ENCODE measurements at regions not wholly inside any gene's neighbourhood (a gene's known extent, or its start where the extent isn't known, plus 50 kb on each side); places are given as distances from the start of the nearest gene placed in this dataset.
"Not testable (repeated sequence)": the region's sequence is repeated elsewhere in the genome, so short reads cannot be mapped to it uniquely, and the experiment has no call there.

- Histone ChIP-seq H3K4me3 (ENCODE audit: low read length in 2 of 2) (no peak overlapping the region), H3K36me3 (ENCODE audit: insufficient read depth, low read length) (no peaks in the 10 kb centered on the region), H3K9me3 (ENCODE audit: control insufficient read depth in 1 of 2, low read length in 2 of 2) (no peaks in the 10 kb centered on the region), H3K4me1 (ENCODE audit: insufficient read depth, low read length) (no peaks in the 10 kb centered on the region), H3K27me3 (ENCODE audit: insufficient read depth, low read length) (no peaks in the 10 kb centered on the region), H3K27ac (ENCODE audit: low read depth, low read length) (no peak overlapping the region)
- CTCF ChIA-PET (ENCODE audit: partially characterized antibody), result no interaction called here
- DNase-seq, result no peak
- intact Hi-C loops (cut with micrococcal nuclease), result no loop called here
- no peaks in the 10 kb centered on the region for H3K36me3 Mint-ChIP-seq
- no peak overlapping the region for H3K27ac Mint-ChIP-seq
- H3K27me3 Mint-ChIP-seq, result no peaks in the 10 kb centered on the region
- peaks cover 0 to 12% (median 0%) of the 10 kb centered on the region in 8 donors for H3K9me3 Mint-ChIP-seq
- no peaks in the 10 kb centered on the region for H3K4me1 Mint-ChIP-seq
- H3K4me3 Mint-ChIP-seq, result no peak overlapping the region
- POLR2A ChIA-PET (ENCODE audit: partially characterized antibody), result no interaction called here
These were observed 395.7 kb upstream of the NRG3 start for GRCh38 chr10:81479316-81479715.

- ChIA-PET CTCF (ENCODE audit: partially characterized antibody) (no interaction called here), POLR2A (ENCODE audit: partially characterized antibody) (no interaction called here)
- Mint-ChIP-seq H3K27ac (no peak overlapping the region), H3K9me3 (peaks cover 0 to 13% (median 5%) of the 10 kb centered on the region in 8 donors), H3K36me3 (no peaks in the 10 kb centered on the region), H3K4me1 (no peaks in the 10 kb centered on the region), H3K4me3 (no peak overlapping the region), H3K27me3 (no peaks in the 10 kb centered on the region)
- no peaks in the 10 kb centered on the region for H3K9me3 ChIP-seq (ENCODE audit: control insufficient read depth in 1 of 2, low read length in 2 of 2)
- H3K27me3 ChIP-seq (ENCODE audit: insufficient read depth, low read length), result no peaks in the 10 kb centered on the region
- H3K4me1 ChIP-seq (ENCODE audit: insufficient read depth, low read length), result no peaks in the 10 kb centered on the region
- no peak for DNase-seq
- H3K36me3 ChIP-seq (ENCODE audit: insufficient read depth, low read length), result no peaks in the 10 kb centered on the region
- no peak overlapping the region for H3K27ac ChIP-seq (ENCODE audit: low read depth, low read length)
- intact Hi-C loops (cut with micrococcal nuclease), result no loop called here
- no peak overlapping the region for H3K4me3 ChIP-seq (ENCODE audit: low read length in 2 of 2)
These were observed 378.4 kb upstream of the NRG3 start for GRCh38 chr10:81496626-81497025.

- ChIA-PET CTCF (ENCODE audit: partially characterized antibody) (no interaction called here), POLR2A (ENCODE audit: partially characterized antibody) (no interaction called here)
- Mint-ChIP-seq H3K9me3 (peaks cover 0 to 14% (median 3%) of the 10 kb centered on the region in 8 donors), H3K4me3 (no peak overlapping the region), H3K36me3 (no peaks in the 10 kb centered on the region), H3K27me3 (no peaks in the 10 kb centered on the region), H3K4me1 (no peaks in the 10 kb centered on the region), H3K27ac (no peak overlapping the region)
- no peak for DNase-seq
- no peak overlapping the region for H3K27ac ChIP-seq (ENCODE audit: low read depth, low read length)
- no peaks in the 10 kb centered on the region for H3K4me1 ChIP-seq (ENCODE audit: insufficient read depth, low read length)
- no peaks in the 10 kb centered on the region for H3K36me3 ChIP-seq (ENCODE audit: insufficient read depth, low read length)
- H3K9me3 ChIP-seq (ENCODE audit: control insufficient read depth in 1 of 2, low read length in 2 of 2), result no peaks in the 10 kb centered on the region
- H3K27me3 ChIP-seq (ENCODE audit: insufficient read depth, low read length), result no peaks in the 10 kb centered on the region
- intact Hi-C loops (cut with micrococcal nuclease), result no loop called here
- H3K4me3 ChIP-seq (ENCODE audit: low read length in 2 of 2), result no peak overlapping the region
These were observed 376.9 kb upstream of the NRG3 start for GRCh38 chr10:81498011-81498551.

GRCh38 chr10:81502677-81503359 is 372.2 kb upstream of the NRG3 start:
- H3K4me1 Mint-ChIP-seq, result no peaks in the 10 kb centered on the region
- intact Hi-C loops (cut with micrococcal nuclease), result no loop called here
- no peak for DNase-seq
- ChIA-PET POLR2A (ENCODE audit: partially characterized antibody) (no interaction called here), CTCF (ENCODE audit: partially characterized antibody) (no interaction called here)
- no peaks in the 10 kb centered on the region for H3K27me3 ChIP-seq (ENCODE audit: insufficient read depth, low read length)
- H3K27me3 Mint-ChIP-seq, result no peaks in the 10 kb centered on the region
- H3K36me3 Mint-ChIP-seq, result no peaks in the 10 kb centered on the region
- no peaks in the 10 kb centered on the region for H3K4me1 ChIP-seq (ENCODE audit: insufficient read depth, low read length)
- H3K9me3 Mint-ChIP-seq, result peaks cover 2 to 28% (median 8%) of the 10 kb centered on the region in 8 donors
- no peak overlapping the region for H3K27ac ChIP-seq (ENCODE audit: low read depth, low read length)
- H3K4me3 Mint-ChIP-seq, result no peak overlapping the region
- H3K9me3 ChIP-seq (ENCODE audit: control insufficient read depth in 1 of 2, low read length in 2 of 2), result no peaks in the 10 kb centered on the region
- no peaks in the 10 kb centered on the region for H3K36me3 ChIP-seq (ENCODE audit: insufficient read depth, low read length)
- no peak overlapping the region for H3K27ac Mint-ChIP-seq
- no peak overlapping the region for H3K4me3 ChIP-seq (ENCODE audit: low read length in 2 of 2)

- H3K27me3 Mint-ChIP-seq; POLR2A ChIA-PET (ENCODE audit: partially characterized antibody); CTCF ChIA-PET (ENCODE audit: partially characterized antibody); H3K27ac ChIP-seq (ENCODE audit: low read depth, low read length); H3K9me3 ChIP-seq (ENCODE audit: control insufficient read depth in 1 of 2, low read length in 2 of 2); H3K4me3 ChIP-seq (ENCODE audit: low read length in 2 of 2); intact Hi-C loops (cut with micrococcal nuclease); H3K27ac Mint-ChIP-seq; H3K36me3 Mint-ChIP-seq; DNase-seq; H3K4me3 Mint-ChIP-seq; H3K36me3 ChIP-seq (ENCODE audit: insufficient read depth, low read length); H3K27me3 ChIP-seq (ENCODE audit: insufficient read depth, low read length); H3K4me1 ChIP-seq (ENCODE audit: insufficient read depth, low read length); H3K4me1 Mint-ChIP-seq: not testable (repeated sequence)
- peaks cover 4 to 34% (median 10%) of the 10 kb centered on the region in 8 donors for H3K9me3 Mint-ChIP-seq
These were observed 369.2 kb upstream of the NRG3 start for GRCh38 chr10:81505777-81506176.

GRCh38 chr10:81514811-81515210 is 360.2 kb upstream of the NRG3 start:
- Histone ChIP-seq H3K36me3 (ENCODE audit: insufficient read depth, low read length) (no peaks in the 10 kb centered on the region), H3K4me3 (ENCODE audit: low read length in 2 of 2) (no peak overlapping the region), H3K4me1 (ENCODE audit: insufficient read depth, low read length) (no peaks in the 10 kb centered on the region), H3K9me3 (ENCODE audit: control insufficient read depth in 1 of 2, low read length in 2 of 2) (peaks cover 0 to 3% of the 10 kb centered on the region in 2 donors), H3K27me3 (ENCODE audit: insufficient read depth, low read length) (no peaks in the 10 kb centered on the region), H3K27ac (ENCODE audit: low read depth, low read length) (no peak overlapping the region)
- POLR2A ChIA-PET (ENCODE audit: partially characterized antibody), result no interaction called here
- intact Hi-C loops (cut with micrococcal nuclease), result no loop called here
- Mint-ChIP-seq H3K9me3 (peaks cover 0 to 9% (median 6%) of the 10 kb centered on the region in 8 donors), H3K36me3 (no peaks in the 10 kb centered on the region), H3K4me1 (no peaks in the 10 kb centered on the region), H3K27ac (no peak overlapping the region), H3K27me3 (peaks cover 0 to 1% of the 10 kb centered on the region in 2 donors), H3K4me3 (no peak overlapping the region)
- no peak for DNase-seq
- CTCF ChIA-PET (ENCODE audit: partially characterized antibody), result no interaction called here

- Mint-ChIP-seq H3K4me1 (no peaks in the 10 kb centered on the region), H3K4me3 (no peak overlapping the region), H3K27me3 (peaks cover 0 to 1% of the 10 kb centered on the region in 2 donors), H3K9me3 (peaks cover 0 to 10% (median 0%) of the 10 kb centered on the region in 8 donors), H3K36me3 (no peaks in the 10 kb centered on the region), H3K27ac (no peak overlapping the region)
- no peaks in the 10 kb centered on the region for H3K4me1 ChIP-seq (ENCODE audit: insufficient read depth, low read length)
- no peaks in the 10 kb centered on the region for H3K9me3 ChIP-seq (ENCODE audit: control insufficient read depth in 1 of 2, low read length in 2 of 2)
- intact Hi-C loops (cut with micrococcal nuclease), result no loop called here
- H3K27me3 ChIP-seq (ENCODE audit: insufficient read depth, low read length), result no peaks in the 10 kb centered on the region
- H3K4me3 ChIP-seq (ENCODE audit: low read length in 2 of 2), result no peak overlapping the region
- H3K36me3 ChIP-seq (ENCODE audit: insufficient read depth, low read length), result no peaks in the 10 kb centered on the region
- H3K27ac ChIP-seq (ENCODE audit: low read depth, low read length), result no peak overlapping the region
- DNase-seq, result no peak
- POLR2A ChIA-PET (ENCODE audit: partially characterized antibody), result no interaction called here
- CTCF ChIA-PET (ENCODE audit: partially characterized antibody), result no interaction called here
These were observed 354.3 kb upstream of the NRG3 start for GRCh38 chr10:81520688-81521087.
